ENCODE measurements at regions not wholly inside any gene's neighbourhood (a gene's known extent, or its start where the extent isn't known, plus 50 kb on each side); places are given as distances from the start of the nearest gene placed in this dataset.
"Not testable (repeated sequence)": the region's sequence is repeated elsewhere in the genome, so short reads cannot be mapped to it uniquely, and the experiment has no call there.

GRCh38 chr6:43930440-43931154, 160.6 kb downstream of the VEGFA start:
- Histone ChIP-seq H3K36me3 (ENCODE audit: control insufficient read depth, insufficient read depth, low read length, severe bottlenecking) (no peaks in the 10 kb centered on the region), H3K27me3 (replicated peaks; ENCODE audit: control insufficient read depth, insufficient read depth, low read length) (peaks cover 8% of the 10 kb centered on the region), H3K4me3 (ENCODE audit: low read length) (no peak overlapping the region)

GRCh38 chr6:43929511-43929910, 159.5 kb downstream of the VEGFA start:
- no peak for DNase-seq (ENCODE audit: low read depth)
- Histone ChIP-seq H3K9ac (ENCODE audit: low read length) (no peak overlapping the region), H3K4me3 (ENCODE audit: low read length) (no peak overlapping the region), H3K4me1 (ENCODE audit: control insufficient read depth, insufficient read depth, low read length) (peaks cover 5% of the 10 kb centered on the region), H3K27me3 (replicated peaks; ENCODE audit: control insufficient read depth, insufficient read depth, low read length) (peaks cover 8% of the 10 kb centered on the region), H3K9me3 (ENCODE audit: control insufficient read depth, low read length) (no peaks in the 10 kb centered on the region), H3K36me3 (ENCODE audit: control insufficient read depth, insufficient read depth, low read length, severe bottlenecking) (no peaks in the 10 kb centered on the region)

More at GRCh38 chr6:43930440-43931154, 160.6 kb downstream of the VEGFA start:
- H3K4me1 ChIP-seq (ENCODE audit: control insufficient read depth, insufficient read depth, low read length), result peaks cover 5% of the 10 kb centered on the region
- no peak overlapping the region for H3K9ac ChIP-seq (ENCODE audit: low read length)
- no peak for DNase-seq (ENCODE audit: low read depth)
- H3K9me3 ChIP-seq (ENCODE audit: control insufficient read depth, low read length), result no peaks in the 10 kb centered on the region

- peaks cover 8% of the 10 kb centered on the region for H3K27me3 ChIP-seq (replicated peaks; ENCODE audit: control insufficient read depth, insufficient read depth, low read length)
- DNase-seq (ENCODE audit: low read depth), result no peak
- no peak overlapping the region for H3K9ac ChIP-seq (ENCODE audit: low read length)
- no peaks in the 10 kb centered on the region for H3K9me3 ChIP-seq (ENCODE audit: control insufficient read depth, low read length)
- H3K36me3 ChIP-seq (ENCODE audit: control insufficient read depth, insufficient read depth, low read length, severe bottlenecking), result no peaks in the 10 kb centered on the region
- peaks cover 5% of the 10 kb centered on the region for H3K4me1 ChIP-seq (ENCODE audit: control insufficient read depth, insufficient read depth, low read length)
- no peak overlapping the region for H3K4me3 ChIP-seq (ENCODE audit: low read length)
Measured at GRCh38 chr6:43927532-43928210, 157.7 kb downstream of the VEGFA start.

- Histone ChIP-seq H3K4me1 (ENCODE audit: control insufficient read depth, insufficient read depth, low read length) (peaks cover 5% of the 10 kb centered on the region), H3K4me3 (ENCODE audit: low read length) (no peak overlapping the region), H3K36me3 (ENCODE audit: control insufficient read depth, insufficient read depth, low read length, severe bottlenecking) (no peaks in the 10 kb centered on the region), H3K9ac (ENCODE audit: low read length) (no peak overlapping the region), H3K27me3 (replicated peaks; ENCODE audit: control insufficient read depth, insufficient read depth, low read length) (peaks cover 5% of the 10 kb centered on the region), H3K9me3 (ENCODE audit: control insufficient read depth, low read length) (no peaks in the 10 kb centered on the region)
- DNase-seq (ENCODE audit: low read depth), result peak; percentile 95
Measured at GRCh38 chr6:43926634-43927531, 156.9 kb downstream of the VEGFA start.

- H3K27me3 ChIP-seq (replicated peaks; ENCODE audit: control insufficient read depth, insufficient read depth, low read length); H3K9me3 ChIP-seq (ENCODE audit: control insufficient read depth, low read length); H3K4me1 ChIP-seq (ENCODE audit: control insufficient read depth, insufficient read depth, low read length); H3K4me3 ChIP-seq (ENCODE audit: low read length); DNase-seq (ENCODE audit: low read depth); H3K36me3 ChIP-seq (ENCODE audit: control insufficient read depth, insufficient read depth, low read length, severe bottlenecking); H3K9ac ChIP-seq (ENCODE audit: low read length): not testable (repeated sequence)
Measured at GRCh38 chr6:43925636-43926139, 155.7 kb downstream of the VEGFA start.

- Histone ChIP-seq H3K36me3 (ENCODE audit: control insufficient read depth, insufficient read depth, low read length, severe bottlenecking) (no peaks in the 10 kb centered on the region), H3K9me3 (ENCODE audit: control insufficient read depth, low read length) (no peaks in the 10 kb centered on the region), H3K4me1 (ENCODE audit: control insufficient read depth, insufficient read depth, low read length) (peaks cover 5% of the 10 kb centered on the region), H3K9ac (ENCODE audit: low read length) (no peak overlapping the region), H3K27me3 (replicated peaks; ENCODE audit: control insufficient read depth, insufficient read depth, low read length) (no peaks in the 10 kb centered on the region), H3K4me3 (ENCODE audit: low read length) (no peak overlapping the region)
- DNase-seq (ENCODE audit: low read depth), result peak; percentile 25
Measured at GRCh38 chr6:43924222-43924702, 154.3 kb downstream of the VEGFA start.

GRCh38 chr6:43923376-43924221, 153.6 kb downstream of the VEGFA start:
- Histone ChIP-seq H3K4me3 (ENCODE audit: low read length) (no peak overlapping the region), H3K9me3 (ENCODE audit: control insufficient read depth, low read length) (no peaks in the 10 kb centered on the region), H3K27me3 (replicated peaks; ENCODE audit: control insufficient read depth, insufficient read depth, low read length) (no peaks in the 10 kb centered on the region), H3K4me1 (ENCODE audit: control insufficient read depth, insufficient read depth, low read length) (peaks cover 6% of the 10 kb centered on the region), H3K36me3 (ENCODE audit: control insufficient read depth, insufficient read depth, low read length, severe bottlenecking) (no peaks in the 10 kb centered on the region), H3K9ac (ENCODE audit: low read length) (no peak overlapping the region)
- peak; percentile 21 for DNase-seq (ENCODE audit: low read depth)

GRCh38 chr6:43922426-43923375, 152.7 kb downstream of the VEGFA start:
- no peak overlapping the region for H3K9ac ChIP-seq (ENCODE audit: low read length)
- DNase-seq (ENCODE audit: low read depth), result no peak
- H3K27me3 ChIP-seq (replicated peaks; ENCODE audit: control insufficient read depth, insufficient read depth, low read length), result no peaks in the 10 kb centered on the region
- H3K36me3 ChIP-seq (ENCODE audit: control insufficient read depth, insufficient read depth, low read length, severe bottlenecking), result no peaks in the 10 kb centered on the region
- H3K4me3 ChIP-seq (ENCODE audit: low read length), result no peak overlapping the region
- H3K4me1 ChIP-seq (ENCODE audit: control insufficient read depth, insufficient read depth, low read length), result peaks cover 15% of the 10 kb centered on the region
- H3K9me3 ChIP-seq (ENCODE audit: control insufficient read depth, low read length), result no peaks in the 10 kb centered on the region

GRCh38 chr6:43921548-43922425, 151.8 kb downstream of the VEGFA start:
- no peak for DNase-seq (ENCODE audit: low read depth)
- H3K4me1 ChIP-seq (ENCODE audit: control insufficient read depth, insufficient read depth, low read length), result peaks cover 24% of the 10 kb centered on the region

More at GRCh38 chr6:43921548-43922425, 151.8 kb downstream of the VEGFA start:
- H3K9ac ChIP-seq (ENCODE audit: low read length), result no peak overlapping the region
- no peaks in the 10 kb centered on the region for H3K9me3 ChIP-seq (ENCODE audit: control insufficient read depth, low read length)
- no peak overlapping the region for H3K4me3 ChIP-seq (ENCODE audit: low read length)
- H3K27me3 ChIP-seq (replicated peaks; ENCODE audit: control insufficient read depth, insufficient read depth, low read length), result no peaks in the 10 kb centered on the region
- no peaks in the 10 kb centered on the region for H3K36me3 ChIP-seq (ENCODE audit: control insufficient read depth, insufficient read depth, low read length, severe bottlenecking)
